ENCODE measurements at regions not wholly inside any gene's neighbourhood (a gene's known extent, or its start where the extent isn't known, plus 50 kb on each side); places are given as distances from the start of the nearest gene placed in this dataset.

DNA sequence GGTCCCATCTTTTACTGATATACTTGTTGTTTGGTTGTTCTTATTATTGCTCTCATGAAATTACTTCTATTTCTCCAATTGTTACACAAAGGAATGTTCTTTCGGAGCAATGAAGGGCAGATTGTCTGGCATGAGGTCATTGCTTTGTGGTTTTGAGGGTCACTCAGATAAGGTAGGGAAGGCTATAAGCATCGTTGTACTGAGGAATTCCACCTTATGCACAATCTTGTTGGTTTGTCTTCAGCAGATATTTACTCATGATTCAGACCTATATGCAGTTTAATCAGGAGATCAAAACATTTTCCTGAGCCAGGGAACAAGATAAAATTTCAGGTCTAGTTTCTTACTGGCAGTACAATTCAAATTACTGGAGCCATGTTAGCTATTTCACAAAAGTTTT lies 163.0 kb upstream of the SPHKAP start:
- TF ChIP-seq, protein P1, sequence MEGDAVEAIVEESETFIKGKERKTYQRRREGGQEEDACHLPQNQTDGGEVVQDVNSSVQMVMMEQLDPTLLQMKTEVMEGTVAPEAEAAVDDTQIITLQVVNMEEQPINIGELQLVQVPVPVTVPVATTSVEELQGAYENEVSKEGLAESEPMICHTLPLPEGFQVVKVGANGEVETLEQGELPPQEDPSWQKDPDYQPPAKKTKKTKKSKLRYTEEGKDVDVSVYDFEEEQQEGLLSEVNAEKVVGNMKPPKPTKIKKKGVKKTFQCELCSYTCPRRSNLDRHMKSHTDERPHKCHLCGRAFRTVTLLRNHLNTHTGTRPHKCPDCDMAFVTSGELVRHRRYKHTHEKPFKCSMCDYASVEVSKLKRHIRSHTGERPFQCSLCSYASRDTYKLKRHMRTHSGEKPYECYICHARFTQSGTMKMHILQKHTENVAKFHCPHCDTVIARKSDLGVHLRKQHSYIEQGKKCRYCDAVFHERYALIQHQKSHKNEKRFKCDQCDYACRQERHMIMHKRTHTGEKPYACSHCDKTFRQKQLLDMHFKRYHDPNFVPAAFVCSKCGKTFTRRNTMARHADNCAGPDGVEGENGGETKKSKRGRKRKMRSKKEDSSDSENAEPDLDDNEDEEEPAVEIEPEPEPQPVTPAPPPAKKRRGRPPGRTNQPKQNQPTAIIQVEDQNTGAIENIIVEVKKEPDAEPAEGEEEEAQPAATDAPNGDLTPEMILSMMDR (IDR thresholded peaks at IDR 0.05): no peak
- TF ChIP-seq POLR2A (IDR thresholded peaks at IDR 0.05): no peak

All from Peyer's patch (tissue), 4 donors.